Adrenal gland (tissue), 9 donors: ENCODE measurements at regions not wholly inside any gene's neighbourhood (a gene's known extent, or its start where the extent isn't known, plus 50 kb on each side); places are given as distances from the start of the nearest gene placed in this dataset.

Experiments used
- DNase-seq, 7 donors: peaks; one replicate each; pipeline ENCODE4 v3.0.0-alpha.2; 2019 to 2020
- H3K27ac ChIP-seq, 5 donors: fragments of 200-600 bp; sonication (generic) in 4 of 5; 1 replicate in 3 of 5; 2 replicates in 2 of 5; pipeline versions ENCODE4 v1.5.1 to v1.8.0; 2016 to 2020; ENCODE audit warnings: mild to moderate bottlenecking in 1 of 5
- H3K27me3 ChIP-seq: fragments of 200-600 bp; 2 replicates; pipeline ENCODE4 v1.8.0; 2021
- H3K36me3 ChIP-seq, 2 donors: fragments of 200-600 bp; replicated peaks in 1 of 2; 1 replicate in 1 of 2; 2 replicates in 1 of 2; pipeline versions ENCODE4 v1.5.1 to v1.8.0; 2018 to 2022
- H3K4me1 ChIP-seq, 2 donors: fragments of 200-600 bp; replicated peaks in 1 of 2; 1 replicate in 1 of 2; 2 replicates in 1 of 2; pipeline versions ENCODE4 v1.5.1 to v1.8.0; 2018 to 2021
- H3K4me3 ChIP-seq, 4 donors: fragments of 200-600 bp; sonication (generic) in 3 of 4; one replicate each; pipeline ENCODE4 v1.5.1; 2016 to 2018
- H3K9me3 ChIP-seq, 3 donors: fragments of 200-600 bp; sonication (generic) in 1 of 3; replicated peaks in 1 of 3; 1 replicate in 2 of 3; 2 replicates in 1 of 3; pipeline versions ENCODE4 v1.5.1 to v1.8.0; 2016 to 2021
- CTCF ChIP-seq, 6 experiments: fragments of 450-650 bp in 4 of 6; fragments of 200-600 bp in 2 of 6; sonication (generic) in 1 of 6; IDR thresholded peaks; 1 replicate in 5 of 6; 2 replicates in 1 of 6; pipeline versions ENCODE4 v1.5.1 to v1.8.0; 2016 to 2021; ENCODE audit warnings: antibody characterized with exemption in 6 of 6, mild to moderate bottlenecking in 2 of 6, moderate library complexity in 1 of 6
- POLR2A ChIP-seq, 2 donors: fragments of 450-650 bp; IDR thresholded peaks; one replicate each; pipeline ENCODE4 v1.6.1; 2017; ENCODE audit warnings: antibody characterized with exemption in 2 of 2, mild to moderate bottlenecking in 2 of 2, moderate library complexity in 1 of 2
- WGBS, 4 donors: extraction: QIAGEN DNeasy Blood & Tissue Kit in 2 of 4; methylation state at CpG; one replicate each; pipeline versions ENCODE4 v1.1.5 to v1.1.7; 2013 to 2017; 5-methylcytosine and 5-hydroxymethylcytosine counted together
- intact Hi-C, 2 donors: fragments of 100-400 bp; cut with DNase I; formaldehyde crosslinking; loops; one replicate each; pipeline versions ENCODE4 v1.14.1 to v1.15.0; 2022 to 2023
- small RNA-seq, 2 donors: library from RNA; depleted of rRNA; stranded (forward); fragments of <200 nt; gene quantifications; one replicate each; pipeline ENCODE3, GENCODE V24; 2016
- donor health status: healthy with polysubstance abuse.
- donor health status: Bipolar disorder and iron deficiency.
- donor health status: DM: yes; HTN: yes; CAD: no.
- donor health status: DM: no; HTN: no; CAD: no.
- donor health status: DM: no; HTN: no; CAD: no.

- no peak for DNase-seq
- no peak overlapping the region for H3K4me3 ChIP-seq
- no peaks in the 10 kb centered on the region for H3K9me3 ChIP-seq
- no peaks in the 10 kb centered on the region for H3K27me3 ChIP-seq
- H3K27ac ChIP-seq: no peak overlapping the region
- no peaks in the 10 kb centered on the region for H3K4me1 ChIP-seq
- 84 to 95% (median 89%) methylated on average over 5 of the region's 5 CpGs for WGBS, 4 donors
- intact Hi-C loops: no loop called here
- no peaks in the 10 kb centered on the region for H3K36me3 ChIP-seq
- no peak for TF ChIP-seq POLR2A (IDR thresholded peaks at IDR 0.05)
- no peak for TF ChIP-seq CTCF (IDR thresholded peaks at IDR 0.05)
Observed at GRCh38 chr12:74985986-74986319, 223.7 kb downstream of the KCNC2 start.

- H3K4me1 ChIP-seq: no peaks in the 10 kb centered on the region
- no peak for DNase-seq
Observed at GRCh38 chr12:74988156-74988555, 221.5 kb downstream of the KCNC2 start.

More at GRCh38 chr12:74988156-74988555, 221.5 kb downstream of the KCNC2 start:
- H3K27me3 ChIP-seq: no peaks in the 10 kb centered on the region
- TF ChIP-seq POLR2A (IDR thresholded peaks at IDR 0.05) (no peak), CTCF (IDR thresholded peaks at IDR 0.05) (no peak)
- H3K4me3 ChIP-seq: no peak overlapping the region
- no peaks in the 10 kb centered on the region for H3K36me3 ChIP-seq
- no peak overlapping the region for H3K27ac ChIP-seq
- no peaks in the 10 kb centered on the region for H3K9me3 ChIP-seq
- intact Hi-C loops: no loop called here

Small RNA genes in the stretch of these regions (small RNA-seq; reads per million reads assigned to genes)
- gene AC123904.2: 0 reads per million in 2 donors
